ENCODE measurements at regions not wholly inside any gene's neighbourhood (a gene's known extent, or its start where the extent isn't known, plus 50 kb on each side); places are given as distances from the start of the nearest gene placed in this dataset.

GRCh38 chr5:107090506-107090905 lies 580.2 kb downstream of the EFNA5 start:
- no peaks in the 10 kb centered on the region for H3K9me3 ChIP-seq
- no peak for DNase-seq

GRCh38 chr5:107088907-107089306 lies 581.8 kb downstream of the EFNA5 start:
- Histone ChIP-seq H3K4me3 (no peak overlapping the region), H3K36me3 (no peaks in the 10 kb centered on the region), H3K27ac (no peak overlapping the region), H3K27me3 (no peaks in the 10 kb centered on the region), H3K9me3 (no peaks in the 10 kb centered on the region), H3K4me1 (no peaks in the 10 kb centered on the region)
- TF ChIP-seq POLR2A (IDR thresholded peaks at IDR 0.05), result no peak
- no peak for TF ChIP-seq POLR2AphosphoS5 (IDR thresholded peaks at IDR 0.05)
- no peak for TF ChIP-seq EP300 (IDR thresholded peaks at IDR 0.05)
- TF ChIP-seq CTCF (IDR thresholded peaks at IDR 0.05), result no peak
- WGBS, 2 donors, result 91 to 93% methylated on average over 1 of the region's 1 CpG
- DNase-seq, result no peak
- ATAC-seq (ENCODE audit: low FRiP score in 2 of 2), result no peak

More at GRCh38 chr5:107090506-107090905, 580.2 kb downstream of the EFNA5 start:
- Histone ChIP-seq H3K4me1 (no peaks in the 10 kb centered on the region), H3K27me3 (no peaks in the 10 kb centered on the region), H3K4me3 (no peak overlapping the region), H3K27ac (no peak overlapping the region), H3K36me3 (no peaks in the 10 kb centered on the region)
- TF ChIP-seq POLR2AphosphoS5 (IDR thresholded peaks at IDR 0.05) (no peak), POLR2A (IDR thresholded peaks at IDR 0.05) (no peak), EP300 (IDR thresholded peaks at IDR 0.05) (no peak), CTCF (IDR thresholded peaks at IDR 0.05) (no peak)
- no peak for ATAC-seq (ENCODE audit: low FRiP score in 2 of 2)

GRCh38 chr5:107085572-107085971 lies 585.2 kb downstream of the EFNA5 start:
- ATAC-seq (ENCODE audit: low FRiP score in 2 of 2) (no peak), DNase-seq (no peak)
- Histone ChIP-seq H3K36me3 (no peaks in the 10 kb centered on the region), H3K4me1 (no peaks in the 10 kb centered on the region), H3K9me3 (no peaks in the 10 kb centered on the region), H3K27me3 (no peaks in the 10 kb centered on the region), H3K27ac (no peak overlapping the region), H3K4me3 (no peak overlapping the region)
- WGBS, 2 donors, result 78 to 82% methylated on average over 1 of the region's 1 CpG
- TF ChIP-seq CTCF (IDR thresholded peaks at IDR 0.05) (no peak), EP300 (IDR thresholded peaks at IDR 0.05) (no peak), POLR2AphosphoS5 (IDR thresholded peaks at IDR 0.05) (no peak), POLR2A (IDR thresholded peaks at IDR 0.05) (no peak)

GRCh38 chr5:107074996-107075395 lies 595.7 kb downstream of the EFNA5 start:
- H3K4me3 ChIP-seq, result no peak overlapping the region
- H3K27me3 ChIP-seq, result no peaks in the 10 kb centered on the region
- H3K9me3 ChIP-seq, result no peaks in the 10 kb centered on the region
- WGBS, 2 donors, result 89 to 92% methylated on average over 1 of the region's 1 CpG
- no peaks in the 10 kb centered on the region for H3K4me1 ChIP-seq
- ATAC-seq (ENCODE audit: low FRiP score in 2 of 2), result no peak
- H3K36me3 ChIP-seq, result no peaks in the 10 kb centered on the region
- DNase-seq, result no peak
- no peak for TF ChIP-seq CTCF (IDR thresholded peaks at IDR 0.05)
- no peak overlapping the region for H3K27ac ChIP-seq

- no peaks in the 10 kb centered on the region for H3K27me3 ChIP-seq
- no peak for DNase-seq
- no peak overlapping the region for H3K27ac ChIP-seq
- no peaks in the 10 kb centered on the region for H3K36me3 ChIP-seq
- no peaks in the 10 kb centered on the region for H3K9me3 ChIP-seq
- ATAC-seq (ENCODE audit: low FRiP score in 2 of 2), result no peak
- H3K4me3 ChIP-seq, result no peak overlapping the region
- TF ChIP-seq EP300 (IDR thresholded peaks at IDR 0.05), result no peak
- TF ChIP-seq CTCF (IDR thresholded peaks at IDR 0.05), result no peak
- no peak for TF ChIP-seq POLR2A (IDR thresholded peaks at IDR 0.05)
- no peak for TF ChIP-seq POLR2AphosphoS5 (IDR thresholded peaks at IDR 0.05)
- H3K4me1 ChIP-seq, result no peaks in the 10 kb centered on the region
- 94 to 100% methylated on average over 1 of the region's 1 CpG for WGBS, 2 donors
These were observed 597.8 kb downstream of the EFNA5 start for GRCh38 chr5:107072967-107073366.
